C4-2B (cell line): ENCODE measurements at regions not wholly inside any gene's neighbourhood (a gene's known extent, or its start where the extent isn't known, plus 50 kb on each side); places are given as distances from the start of the nearest gene placed in this dataset.

Source experiments
- CTCF ChIP-seq: fragments of 450-650 bp; conservative IDR thresholded peaks from 2 replicates; pipeline ENCODE4 v1.5.1; 2017; ENCODE audit warnings: mild to moderate bottlenecking
- ZFX ChIP-seq: fragments of 450-650 bp; IDR thresholded peaks from 2 replicates; pipeline ENCODE4 v1.6.1; 2017

GRCh38 chr9:11893331-11893730, 799.9 kb upstream of the TYRP1 start:
- TF ChIP-seq CTCF: no peak
- no peak for TF ChIP-seq ZFX
